T47D (cell line): ENCODE measurements at regions not wholly inside any gene's neighbourhood (a gene's known extent, or its start where the extent isn't known, plus 50 kb on each side); places are given as distances from the start of the nearest gene placed in this dataset.

Source experiments
- DNase-seq, 2 experiments: peaks; one replicate each; pipeline versions ENCODE4 v3.0.0 to v3.0.0-alpha.2; 2011 to 2012; ENCODE audit warnings: low read depth in 1 of 2, low spot score in 1 of 2
- JUND ChIP-seq: IDR thresholded peaks from 2 replicates; pipeline ENCODE4 v1.6.1; 2012; ENCODE audit warnings: low read depth
- in situ Hi-C: cut with HindIII; loops from 2 replicates; pipeline ENCODE4 v1.10.0; 2016; ENCODE audit warnings: low sequenced_read_pairs, low pct_unique_long_range_greater_than_20kb

DNA sequence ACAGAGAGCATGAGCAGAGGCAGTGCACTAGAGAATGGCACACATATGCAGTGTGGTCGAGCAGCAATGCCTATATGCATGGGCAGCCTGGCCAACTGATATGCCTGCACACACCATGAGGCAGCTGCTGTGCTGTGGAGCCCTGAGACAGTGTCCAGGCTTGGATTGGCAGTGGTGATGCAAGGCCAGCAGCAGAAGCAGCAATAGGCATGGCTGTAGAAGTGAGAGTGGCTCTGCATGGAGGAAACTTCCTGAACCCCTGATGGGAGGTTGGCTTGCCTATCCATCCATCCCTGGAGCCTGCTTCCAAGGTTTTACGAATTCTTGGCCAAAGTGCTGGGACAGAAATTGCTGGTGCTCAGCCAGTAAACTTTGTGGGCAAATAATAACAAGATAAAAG is 89.7 kb downstream of the DIRAS3 start:
- no peak for DNase-seq
- in situ Hi-C loops = no loop called here
- no peak for TF ChIP-seq JUND

DNA sequence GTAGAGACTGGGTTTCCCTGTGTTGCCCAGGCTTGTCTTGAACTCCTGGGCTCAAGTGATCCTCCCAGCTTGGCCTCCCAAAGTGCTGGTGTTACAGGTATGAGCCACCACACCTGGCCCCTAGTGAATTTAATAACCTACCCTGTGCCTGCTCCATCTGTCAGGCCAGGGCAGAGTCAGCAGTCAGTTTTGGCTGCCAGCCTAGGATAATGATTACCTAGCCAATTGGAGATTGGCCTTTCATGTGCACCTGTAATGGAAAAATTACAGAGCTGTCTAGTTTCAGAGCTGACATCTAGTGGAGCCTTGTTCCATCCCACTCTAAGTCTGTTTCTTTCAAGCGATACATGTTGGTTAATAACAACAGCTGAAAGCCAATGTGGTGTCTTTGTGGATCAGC is 92.0 kb downstream of the DIRAS3 start:
- no peak for DNase-seq
- TF ChIP-seq JUND = no peak
- in situ Hi-C loops = no loop called here

DNA sequence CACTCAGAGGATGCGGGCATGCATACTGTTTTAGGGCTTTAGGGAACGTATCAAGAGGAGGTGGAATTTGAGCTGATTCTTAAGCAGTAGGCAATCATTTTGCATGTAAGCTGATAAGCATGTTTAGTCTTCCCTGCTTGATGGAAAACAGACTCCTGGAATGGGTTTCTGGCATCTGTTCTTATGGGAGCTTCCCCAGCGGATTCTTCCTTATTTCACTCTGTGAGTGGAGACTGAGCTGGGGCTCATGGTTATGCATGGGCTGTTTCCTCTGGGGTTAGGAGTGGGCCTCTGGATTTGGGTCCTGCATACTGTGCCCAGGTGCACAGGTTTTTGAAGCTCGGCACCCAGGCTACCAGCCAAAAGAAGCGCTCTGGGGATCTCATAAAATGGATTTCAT is 93.4 kb downstream of the DIRAS3 start:
- TF ChIP-seq JUND = no peak
- in situ Hi-C loops = no loop called here
- DNase-seq = no peak

DNA sequence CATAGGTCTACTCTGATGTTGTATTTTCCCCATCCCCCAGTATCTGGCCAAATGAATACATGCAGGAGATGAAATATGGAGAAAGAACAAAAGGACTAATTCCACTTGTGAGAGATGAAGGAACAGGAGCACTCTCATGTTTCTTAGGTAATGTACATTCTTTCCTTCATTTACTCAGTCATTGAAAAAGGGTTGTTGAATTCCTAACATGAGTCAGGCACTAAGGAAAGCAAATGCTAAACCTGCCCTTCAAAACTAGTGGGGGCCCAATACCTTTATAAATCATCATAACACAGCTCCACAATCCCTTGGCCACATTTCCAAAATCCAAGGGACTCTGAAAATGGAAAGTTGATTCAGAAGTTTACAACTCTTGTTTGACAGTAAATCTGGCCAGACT is 94.3 kb downstream of the DIRAS3 start:
- DNase-seq = no peak
- no peak for TF ChIP-seq JUND
- in situ Hi-C loops = no loop called here

DNA sequence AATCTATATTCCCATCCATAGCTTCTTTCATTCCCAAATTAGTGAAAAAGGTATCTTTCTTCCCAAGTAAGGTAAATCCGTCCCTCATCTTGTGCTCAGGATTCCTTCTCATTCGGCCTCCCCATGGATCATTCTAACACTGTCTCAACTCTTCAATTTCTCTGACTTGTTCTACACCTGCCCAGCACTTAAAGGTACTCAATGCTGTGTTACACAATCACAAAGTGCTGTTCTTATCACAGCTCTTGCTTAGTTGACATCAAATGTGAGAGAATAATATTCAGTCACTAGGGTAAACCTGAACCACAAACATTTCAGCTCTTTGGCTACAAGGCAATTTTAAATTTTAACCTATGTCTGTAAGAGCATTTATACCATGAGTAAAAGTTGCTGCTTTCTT is 94.8 kb downstream of the DIRAS3 start:
- in situ Hi-C loops = no loop called here
- DNase-seq = no peak

DNA sequence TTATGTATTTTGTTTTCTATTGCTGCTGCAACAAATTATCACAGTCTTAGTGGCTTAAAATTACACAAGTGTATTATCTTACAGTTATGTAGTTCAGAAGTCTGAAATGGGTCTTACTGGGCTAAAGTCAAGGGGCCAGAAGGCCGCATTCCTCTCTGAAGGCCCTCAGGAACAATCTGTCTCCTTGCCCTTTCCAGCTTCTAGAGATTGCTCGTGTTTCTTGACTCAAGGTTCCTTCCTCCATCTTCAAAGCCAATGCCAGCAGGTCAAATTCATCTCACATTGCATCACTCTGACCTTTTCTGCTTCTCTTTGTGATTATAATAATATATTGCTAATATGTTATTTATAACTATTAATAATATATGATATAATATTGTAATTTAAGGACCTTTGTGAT is 97.1 kb downstream of the DIRAS3 start:
- no peak for DNase-seq
- no peak for TF ChIP-seq JUND
- in situ Hi-C loops = no loop called here

More for the DNA sequence above, 94.8 kb downstream of the DIRAS3 start:
- no peak for TF ChIP-seq JUND

DNA sequence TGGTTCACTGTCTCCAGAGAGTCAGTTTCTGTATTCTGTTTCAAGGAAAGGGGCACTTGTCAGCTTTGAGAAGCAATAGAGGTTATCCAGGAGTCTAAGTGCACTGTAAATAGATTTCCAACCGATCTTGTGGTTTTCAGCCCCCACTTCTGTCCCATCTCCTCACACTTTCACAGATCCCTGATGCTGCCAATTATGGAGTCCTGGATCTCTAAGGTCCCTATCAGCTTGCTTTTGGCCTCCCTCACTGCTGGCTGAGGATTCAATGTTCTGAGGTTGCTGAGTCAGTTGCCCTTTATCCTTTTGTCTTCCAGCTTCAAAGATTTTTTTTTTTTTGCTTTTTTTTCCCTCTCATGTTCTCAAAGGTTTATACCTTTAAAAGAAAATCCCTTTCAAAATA is 98.4 kb downstream of the DIRAS3 start:
- TF ChIP-seq JUND = no peak
- in situ Hi-C loops = no loop called here
- DNase-seq = no peak

DNA sequence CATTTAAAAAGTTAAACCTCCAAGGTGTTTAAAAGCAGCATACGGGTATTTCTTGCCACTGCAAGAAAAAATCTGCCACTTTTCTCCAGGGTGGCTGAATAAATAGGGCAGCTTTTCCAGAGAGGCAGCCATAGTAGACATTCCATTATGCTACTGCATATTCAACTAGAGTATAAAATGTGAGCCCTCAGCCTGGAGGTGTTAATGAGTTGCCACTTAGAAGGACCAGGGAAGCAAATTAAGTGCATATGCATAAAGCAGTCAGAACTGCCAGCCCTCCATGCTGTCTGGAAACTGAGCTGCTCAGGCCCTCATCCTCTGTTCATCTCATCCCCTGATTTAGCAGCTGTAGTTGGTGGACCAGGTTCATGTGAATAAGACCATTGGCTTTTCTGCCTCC is 99.4 kb downstream of the DIRAS3 start:
- no peak for TF ChIP-seq JUND
- no peak for DNase-seq
- in situ Hi-C loops = no loop called here

DNA sequence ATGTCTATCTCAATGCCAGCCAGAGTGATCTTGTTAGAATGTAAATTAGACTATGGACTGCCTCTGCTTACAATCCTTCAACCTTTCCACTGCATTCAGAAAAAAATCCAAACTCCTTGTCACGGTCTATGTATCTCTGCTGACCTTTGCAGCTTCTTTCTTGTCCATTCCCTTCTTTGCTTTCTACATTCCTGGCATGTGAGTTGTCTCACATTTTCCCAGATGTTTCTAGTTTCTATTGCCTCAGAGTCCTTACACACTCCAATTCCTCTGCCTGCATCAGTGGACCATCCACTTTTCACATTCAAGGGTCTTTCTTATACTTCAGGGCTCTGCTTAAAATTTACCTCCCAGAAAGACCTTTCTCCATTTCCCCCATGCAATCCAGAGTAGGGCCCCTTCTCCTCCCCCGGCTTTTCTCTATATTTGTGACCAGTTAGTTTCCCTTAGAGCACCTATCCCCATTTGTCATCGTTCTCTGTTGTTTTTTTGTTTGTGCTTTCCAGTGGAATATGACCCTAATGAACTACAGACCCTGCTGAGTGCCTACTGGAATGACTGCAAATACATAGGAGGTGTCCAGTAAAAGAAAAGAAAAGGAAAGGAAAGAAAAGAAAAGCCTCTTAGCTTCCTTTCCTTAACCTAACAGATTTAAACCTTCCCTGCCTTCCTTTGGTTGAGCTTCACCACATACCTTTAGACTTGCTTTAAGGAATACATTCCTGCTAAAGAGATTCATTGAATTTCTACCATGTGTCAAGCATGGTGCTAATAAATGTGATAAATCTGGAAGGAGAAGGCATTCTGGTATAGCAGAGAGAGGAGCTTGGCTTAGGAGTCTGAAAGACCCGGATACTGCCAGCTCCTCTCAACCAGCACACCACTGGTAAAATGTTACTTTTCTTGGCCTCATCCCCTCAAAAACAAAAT is 102.0 kb downstream of the DIRAS3 start:
- TF ChIP-seq JUND = no peak
- in situ Hi-C loops = no loop called here
- no peak for DNase-seq

DNA sequence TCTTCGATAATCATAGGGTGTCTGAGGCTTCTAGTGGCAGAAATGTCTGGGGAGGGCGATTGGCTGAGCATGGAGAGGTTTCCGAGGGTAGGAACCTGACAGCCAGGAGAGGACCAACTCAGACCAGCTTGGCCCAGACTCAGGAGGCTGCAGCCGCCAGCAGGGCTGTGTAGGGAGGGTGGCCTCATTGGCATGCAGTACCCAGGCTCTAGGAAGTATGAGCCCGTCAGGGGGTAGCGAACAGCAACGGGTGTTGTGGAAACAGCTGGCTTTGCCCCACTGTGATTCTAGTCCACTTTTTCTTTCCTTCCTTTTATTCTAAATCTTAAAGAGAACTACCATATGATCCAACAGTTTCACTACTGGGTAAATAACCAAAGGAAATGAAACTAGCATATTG is 103.3 kb downstream of the DIRAS3 start:
- in situ Hi-C loops = no loop called here
- DNase-seq = no peak
- no peak for TF ChIP-seq JUND

DNA sequence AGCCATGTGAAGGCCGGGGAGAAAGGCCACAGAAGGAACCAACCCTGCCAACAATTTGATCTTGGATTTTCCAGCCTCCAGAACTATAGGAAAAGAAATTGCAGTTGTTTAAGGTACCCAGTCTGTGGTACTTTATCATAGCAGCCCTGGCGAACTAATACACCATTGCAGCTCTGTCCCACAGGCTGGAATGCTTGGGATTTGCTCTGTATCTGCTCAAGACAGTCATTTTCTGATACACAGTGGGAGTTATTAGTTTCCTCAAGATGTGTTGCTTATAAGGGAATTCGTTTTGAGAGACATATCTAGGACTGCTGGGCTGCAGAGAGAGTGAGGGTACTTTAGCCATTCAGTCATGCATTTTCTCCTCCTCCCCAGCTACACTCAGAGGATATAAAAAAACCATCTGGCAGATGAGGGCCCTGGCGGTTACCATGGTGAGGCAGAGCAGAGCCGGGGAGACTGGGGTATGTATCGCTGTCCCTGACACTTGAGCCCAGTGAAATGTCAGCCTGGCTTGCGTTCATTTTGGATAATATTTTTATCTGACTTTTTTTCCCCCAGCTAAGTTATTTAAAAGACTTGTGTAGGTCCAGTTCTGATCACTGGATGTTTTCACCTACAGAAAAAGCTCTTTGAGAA is 104.6 kb downstream of the DIRAS3 start:
- TF ChIP-seq JUND = no peak
- in situ Hi-C loops = no loop called here
- DNase-seq = no peak

DNA sequence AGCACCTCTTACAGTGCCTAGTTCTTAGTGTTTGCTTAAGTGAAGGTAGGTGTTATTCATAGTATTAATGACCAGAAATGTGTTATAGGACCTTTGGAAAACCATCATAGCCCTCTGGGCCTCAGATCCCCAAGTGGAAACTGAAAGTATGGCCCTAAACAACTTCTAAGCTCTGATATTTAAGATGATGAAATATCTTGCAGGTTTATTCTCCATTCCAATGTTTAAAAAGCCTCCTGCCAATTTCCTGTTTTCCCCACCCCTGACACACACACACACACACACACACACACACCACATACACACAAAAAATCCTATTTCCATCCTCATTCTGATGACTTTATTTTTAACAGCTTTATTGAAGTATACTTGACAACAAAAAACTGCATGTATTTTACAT is 108.2 kb downstream of the DIRAS3 start:
- no peak for TF ChIP-seq JUND
- no peak for DNase-seq
- in situ Hi-C loops = no loop called here

DNA sequence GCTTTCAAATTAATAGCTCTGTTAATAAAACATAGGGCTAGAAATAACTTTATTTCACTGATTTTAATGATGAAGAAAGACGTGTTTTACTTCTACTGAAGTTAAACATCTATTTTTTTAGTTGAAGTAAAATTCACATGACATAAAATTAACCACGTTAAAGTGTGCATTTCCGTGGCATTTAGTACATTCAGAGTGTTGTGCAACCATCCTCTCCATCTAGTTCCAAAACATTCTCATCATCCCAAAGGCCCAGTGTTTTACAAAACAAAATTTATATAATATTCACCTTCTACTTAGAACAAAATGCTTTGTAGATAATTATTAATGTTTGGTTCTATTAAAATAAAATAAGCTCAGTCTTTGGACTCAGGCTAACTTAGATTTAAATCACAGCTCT is 108.5 kb upstream of the GNG12 start:
- in situ Hi-C loops = no loop called here
- no peak for TF ChIP-seq JUND

More for the DNA sequence above, 108.5 kb upstream of the GNG12 start:
- DNase-seq = no peak
